Colonic mucosa (tissue), 4 donors: ENCODE measurements at regions not wholly inside any gene's neighbourhood (a gene's known extent, or its start where the extent isn't known, plus 50 kb on each side); places are given as distances from the start of the nearest gene placed in this dataset.

Source experiments
- DNase-seq: peaks from one replicate; pipeline ENCODE4 v3.0.0-alpha.2; 2020
- H3K27ac ChIP-seq: fragments of 200-600 bp; one replicate; pipeline ENCODE4 v1.8.0; 2021
- H3K27me3 ChIP-seq: fragments of 200-600 bp; one replicate; pipeline ENCODE4 v1.8.0; 2021
- H3K36me3 ChIP-seq: fragments of 200-600 bp; one replicate; pipeline ENCODE4 v1.8.0; 2021
- H3K4me1 ChIP-seq: fragments of 200-600 bp; one replicate; pipeline ENCODE4 v1.8.0; 2021; ENCODE audit warnings: mild to moderate bottlenecking
- H3K4me3 ChIP-seq: fragments of 200-600 bp; one replicate; pipeline ENCODE4 v1.8.0; 2021
- H3K9ac ChIP-seq, 2 donors: one replicate each; pipeline ENCODE4 v1.7.0; 2013; ENCODE audit warnings: control low read depth in 2 of 2, low read depth in 2 of 2, low read length in 2 of 2
- H3K9me3 ChIP-seq: fragments of 200-600 bp; one replicate; pipeline ENCODE4 v1.8.0; 2021
- CTCF ChIP-seq: fragments of 200-600 bp; IDR thresholded peaks from one replicate; pipeline ENCODE4 v1.8.0; 2022; ENCODE audit warnings: antibody characterized with exemption, mild to moderate bottlenecking
- intact Hi-C: fragments of 100-400 bp; cut with DNase I; formaldehyde crosslinking; loops from one replicate; pipeline ENCODE4 v1.14.1; 2022
- donor health status: healthy.
- donor health status: DM: no; HTN: no; CAD: no.
- donor health status: DM: no; HTN: no; CAD: no.

GRCh38 chr1:195971589-195971988 lies 636.7 kb downstream of the KCNT2 start:
- no peaks in the 10 kb centered on the region for H3K9me3 ChIP-seq
- H3K36me3 ChIP-seq: no peaks in the 10 kb centered on the region
- TF ChIP-seq CTCF: no peak
- H3K27ac ChIP-seq: no peak overlapping the region
- H3K27me3 ChIP-seq: no peaks in the 10 kb centered on the region
- H3K9ac ChIP-seq: no peak overlapping the region
- H3K4me1 ChIP-seq: no peaks in the 10 kb centered on the region
- no peak overlapping the region for H3K4me3 ChIP-seq
- DNase-seq: no peak
- intact Hi-C loops: no loop called here

GRCh38 chr1:195970209-195970608 lies 638.0 kb downstream of the KCNT2 start:
- Histone ChIP-seq H3K27me3 (no peaks in the 10 kb centered on the region), H3K9ac (no peak overlapping the region), H3K4me3 (no peak overlapping the region), H3K36me3 (no peaks in the 10 kb centered on the region), H3K9me3 (no peaks in the 10 kb centered on the region), H3K27ac (no peak overlapping the region), H3K4me1 (no peaks in the 10 kb centered on the region)
- intact Hi-C loops: no loop called here
- DNase-seq: no peak
- no peak for TF ChIP-seq CTCF

GRCh38 chr1:195965475-195965874 lies 642.8 kb downstream of the KCNT2 start:
- H3K27ac ChIP-seq: no peak overlapping the region
- no peak for TF ChIP-seq CTCF
- intact Hi-C loops: no loop called here

GRCh38 chr1:195965036-195965435 lies 643.2 kb downstream of the KCNT2 start:
- H3K9me3 ChIP-seq: no peaks in the 10 kb centered on the region
- H3K36me3 ChIP-seq: no peaks in the 10 kb centered on the region
- H3K9ac ChIP-seq: no peak overlapping the region
- H3K27me3 ChIP-seq: no peaks in the 10 kb centered on the region
- intact Hi-C loops: no loop called here
- no peak for DNase-seq
- TF ChIP-seq CTCF: no peak
- H3K4me3 ChIP-seq: no peak overlapping the region
- no peak overlapping the region for H3K27ac ChIP-seq
- H3K4me1 ChIP-seq: no peaks in the 10 kb centered on the region

More at GRCh38 chr1:195965475-195965874, 642.8 kb downstream of the KCNT2 start:
- H3K27me3 ChIP-seq: no peaks in the 10 kb centered on the region
- H3K4me3 ChIP-seq: no peak overlapping the region
- H3K4me1 ChIP-seq: no peaks in the 10 kb centered on the region
- no peak for DNase-seq
- H3K36me3 ChIP-seq: no peaks in the 10 kb centered on the region
- no peak overlapping the region for H3K9ac ChIP-seq
- no peaks in the 10 kb centered on the region for H3K9me3 ChIP-seq

GRCh38 chr1:195964516-195964915 lies 643.7 kb downstream of the KCNT2 start:
- Histone ChIP-seq H3K4me3 (no peak overlapping the region), H3K27ac (no peak overlapping the region), H3K4me1 (no peaks in the 10 kb centered on the region), H3K36me3 (no peaks in the 10 kb centered on the region), H3K27me3 (no peaks in the 10 kb centered on the region), H3K9ac (no peak overlapping the region), H3K9me3 (no peaks in the 10 kb centered on the region)
- no peak for TF ChIP-seq CTCF
- intact Hi-C loops: no loop called here
- DNase-seq: no peak

GRCh38 chr1:195962051-195962450 lies 646.2 kb downstream of the KCNT2 start:
- no peaks in the 10 kb centered on the region for H3K27me3 ChIP-seq
- no peak for DNase-seq
- TF ChIP-seq CTCF: no peak
- H3K9ac ChIP-seq: no peak overlapping the region
- H3K27ac ChIP-seq: no peak overlapping the region
- H3K36me3 ChIP-seq: no peaks in the 10 kb centered on the region
- no peaks in the 10 kb centered on the region for H3K9me3 ChIP-seq
- no peak overlapping the region for H3K4me3 ChIP-seq
- no peaks in the 10 kb centered on the region for H3K4me1 ChIP-seq
- intact Hi-C loops: no loop called here
